ENCODE measurements at regions not wholly inside any gene's neighbourhood (a gene's known extent, or its start where the extent isn't known, plus 50 kb on each side); places are given as distances from the start of the nearest gene placed in this dataset.

DNA sequence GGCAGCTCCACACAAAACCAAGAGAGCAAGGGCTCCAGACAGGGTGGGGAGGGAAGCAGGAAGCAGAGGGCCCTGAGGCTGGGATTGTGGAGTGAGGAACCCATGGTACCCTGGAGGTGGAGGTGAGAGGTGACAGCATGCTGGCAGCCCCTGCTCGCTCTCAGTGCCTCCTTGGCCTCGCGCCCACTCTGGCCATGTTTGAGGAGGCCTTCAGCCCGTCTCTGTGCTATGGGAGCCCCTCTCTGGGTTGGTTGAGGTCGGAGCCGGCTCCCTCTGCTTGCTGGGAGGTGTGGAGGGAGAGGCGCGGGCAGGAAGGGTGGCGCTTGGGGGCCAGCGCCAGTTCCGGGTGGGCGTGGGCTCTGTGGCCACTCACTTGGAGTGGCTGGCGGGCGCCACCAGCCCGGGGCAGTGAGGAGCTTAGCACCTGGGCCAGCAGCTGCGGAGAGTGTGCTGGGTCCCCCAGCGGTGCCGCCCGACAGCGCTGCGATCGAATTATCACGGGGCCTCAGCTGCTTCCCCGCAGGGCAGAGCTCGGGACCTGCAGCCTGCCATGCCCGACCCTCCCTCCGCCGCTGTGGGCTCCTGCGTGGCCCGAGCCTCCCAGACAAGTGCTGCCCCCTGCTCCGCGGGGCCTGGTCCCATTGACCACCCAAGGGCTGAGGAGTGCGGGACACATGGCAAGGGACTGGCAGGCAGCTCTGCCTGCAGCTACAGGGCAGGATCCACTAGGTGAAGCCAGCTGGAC is 196.0 kb downstream of the DACT1 start:
- in situ Hi-C loops (cut with MboI; ENCODE audit: low sequenced_read_pairs) = no loop called here

DNA sequence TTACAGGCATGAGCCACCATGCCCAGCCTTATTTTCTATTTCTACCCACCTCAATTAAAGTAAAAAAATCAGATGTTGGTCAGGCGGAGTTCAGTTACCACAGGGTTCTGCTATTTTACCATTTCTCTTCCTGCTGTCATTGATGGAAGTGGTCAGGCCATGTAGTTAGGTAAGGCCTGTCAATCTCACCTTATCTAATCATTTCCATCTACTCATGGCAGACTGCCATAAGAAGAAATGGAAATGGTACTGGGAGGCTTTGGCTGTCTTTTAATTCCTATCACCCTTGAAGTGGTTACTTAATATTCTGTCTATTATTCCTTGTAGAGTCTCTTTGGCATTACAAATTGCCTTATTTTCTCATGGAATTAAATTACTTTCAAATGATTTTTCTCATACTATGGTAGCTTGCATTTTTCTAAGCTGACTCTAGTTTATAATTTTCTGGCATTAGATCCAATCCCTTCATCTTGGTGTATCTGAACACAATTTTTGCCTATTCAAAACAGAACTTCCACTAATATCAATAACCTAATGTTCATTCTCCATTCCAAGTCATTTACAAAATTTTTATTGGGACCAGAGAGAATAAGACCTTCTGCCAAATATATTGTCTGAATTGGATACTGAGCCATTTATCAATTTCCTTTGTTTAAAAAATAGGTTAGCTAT is 198.7 kb downstream of the DACT1 start:
- in situ Hi-C loops (cut with MboI; ENCODE audit: low sequenced_read_pairs) = no loop called here

DNA sequence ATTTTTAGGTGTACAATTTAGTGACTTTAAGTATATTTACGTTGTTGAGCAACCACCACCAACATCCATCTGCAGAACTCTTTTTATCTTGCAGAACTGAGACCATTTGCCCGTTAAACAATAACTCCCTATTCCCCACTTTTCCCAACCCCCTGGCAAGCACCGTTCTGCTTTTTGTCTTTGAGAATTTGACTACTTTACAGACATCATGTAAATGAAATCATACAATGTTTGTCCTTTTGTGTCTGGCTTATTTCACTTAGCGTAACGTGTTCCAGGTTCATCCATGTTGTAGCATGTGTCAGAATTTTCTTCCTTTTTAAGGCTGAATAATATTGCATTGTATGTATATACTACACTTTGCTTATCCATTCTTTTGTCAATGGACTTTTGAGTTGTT is 201.5 kb downstream of the DACT1 start:
- in situ Hi-C loops (cut with MboI; ENCODE audit: low sequenced_read_pairs) = no loop called here

DNA sequence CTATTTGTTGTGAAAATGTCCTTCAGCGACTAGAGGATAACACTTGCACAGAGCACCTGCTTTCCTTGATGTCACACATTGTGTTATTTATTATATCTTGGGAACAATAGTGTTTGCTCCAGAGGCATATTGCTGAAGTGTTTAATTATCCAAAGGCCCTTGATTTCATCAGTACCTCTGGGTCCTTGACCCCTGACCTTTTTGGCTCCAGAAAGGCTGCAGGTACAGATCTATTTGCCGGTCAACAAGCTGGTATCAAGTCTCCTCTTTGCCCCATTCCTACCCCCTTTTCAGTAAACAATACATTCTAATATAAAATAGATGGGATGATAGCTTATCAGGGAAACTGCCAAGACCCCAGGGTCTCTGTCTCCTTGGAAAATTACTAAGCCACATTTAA is 206.8 kb downstream of the DACT1 start:
- in situ Hi-C loops (cut with MboI; ENCODE audit: low sequenced_read_pairs) = no loop called here

DNA sequence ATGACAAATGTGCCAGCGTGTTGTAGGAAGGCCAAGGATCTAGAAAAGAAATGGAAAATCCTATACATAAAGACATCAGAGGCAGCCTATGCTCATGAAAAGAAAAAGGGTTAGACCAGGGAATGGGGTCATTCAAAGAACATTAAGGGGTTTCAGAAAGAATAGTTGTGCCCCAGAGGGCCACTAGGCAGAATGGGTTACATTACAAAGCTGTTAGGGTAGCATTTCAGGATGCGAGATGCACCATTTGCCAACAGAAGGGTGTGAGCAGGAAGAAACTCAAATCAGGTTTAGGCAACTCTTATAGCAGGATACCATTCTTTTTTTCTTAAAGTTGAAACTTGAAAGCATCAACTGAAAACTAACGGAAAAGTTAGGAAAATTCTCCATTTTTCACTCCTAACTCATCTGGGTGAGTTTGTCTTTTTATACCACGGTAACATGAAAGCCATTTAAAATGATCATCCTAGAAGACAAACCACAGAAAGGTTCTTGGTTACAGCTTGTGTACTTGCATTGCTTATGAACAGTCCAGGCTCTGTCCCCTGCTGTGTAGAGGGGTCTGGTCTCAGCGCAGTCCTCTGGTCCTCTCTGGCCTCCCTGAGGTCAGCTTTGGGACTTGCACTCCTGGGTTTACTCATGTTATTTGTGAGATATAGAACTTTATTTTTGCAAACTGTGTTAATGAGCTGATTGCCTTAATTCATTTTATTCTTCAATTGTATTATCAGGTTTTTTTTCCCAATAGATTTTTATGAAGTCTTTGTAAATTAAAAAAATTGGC is 209.1 kb downstream of the DACT1 start:
- in situ Hi-C loops (cut with MboI; ENCODE audit: low sequenced_read_pairs) = no loop called here

DNA sequence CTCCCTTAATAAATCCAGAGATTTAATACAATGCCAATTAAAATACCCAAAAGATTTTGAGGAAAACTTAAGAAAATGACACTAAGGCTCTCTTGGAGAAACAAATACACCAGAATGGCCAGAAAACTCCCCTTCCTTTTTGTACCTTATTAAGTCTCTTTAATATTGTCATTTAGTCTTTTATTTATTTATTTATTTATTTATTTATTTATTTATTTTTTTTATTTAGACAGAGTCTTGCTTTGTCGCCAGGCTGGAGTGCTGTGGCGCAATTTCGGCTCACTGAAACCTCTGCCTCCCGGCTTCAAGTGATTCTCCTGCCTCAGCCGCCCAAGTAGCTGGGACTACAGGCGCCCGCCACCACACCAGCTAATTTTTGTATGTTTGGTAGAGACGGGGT is 210.6 kb downstream of the DACT1 start:
- in situ Hi-C loops (cut with MboI; ENCODE audit: low sequenced_read_pairs) = no loop called here

DNA sequence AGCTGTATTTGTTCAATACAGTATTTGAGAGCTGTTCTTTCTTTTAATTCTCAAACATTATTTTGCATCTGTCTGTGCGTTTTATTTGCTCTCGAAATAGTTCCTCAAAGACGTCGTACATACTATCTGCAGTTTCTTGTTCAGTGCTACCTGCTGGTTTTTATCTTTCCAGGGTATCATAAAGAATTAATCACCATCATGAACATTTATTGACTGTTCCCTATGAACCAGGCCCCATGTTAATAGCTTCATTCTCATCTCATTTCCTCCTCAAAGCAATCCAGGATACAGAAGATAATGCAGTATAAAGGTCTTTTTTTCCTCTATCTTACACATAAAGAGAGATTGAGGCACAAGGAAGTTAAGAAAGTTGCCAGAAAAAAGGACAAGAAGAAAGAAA is 211.8 kb downstream of the DACT1 start:
- in situ Hi-C loops (cut with MboI; ENCODE audit: low sequenced_read_pairs) = no loop called here

DNA sequence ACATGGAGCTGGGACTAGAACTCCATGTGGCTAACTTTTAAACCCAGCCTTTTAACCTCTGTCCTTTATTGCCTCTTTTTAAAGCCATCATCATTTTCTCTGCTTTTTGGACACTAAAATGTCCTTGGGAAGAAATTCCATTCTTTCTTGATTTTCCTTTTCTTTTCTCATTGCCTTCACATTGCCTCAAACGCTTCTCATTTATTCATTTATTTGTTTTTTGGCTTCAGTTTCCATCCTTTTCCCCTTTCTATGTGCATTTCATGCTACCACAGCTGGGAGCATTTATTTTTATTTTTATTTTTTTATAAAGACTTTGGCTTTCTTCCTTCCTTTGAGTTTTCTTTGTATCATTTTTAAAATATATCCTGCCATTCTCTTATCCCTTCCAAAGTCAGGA is 212.2 kb downstream of the DACT1 start:
- in situ Hi-C loops (cut with MboI; ENCODE audit: low sequenced_read_pairs) = no loop called here

DNA sequence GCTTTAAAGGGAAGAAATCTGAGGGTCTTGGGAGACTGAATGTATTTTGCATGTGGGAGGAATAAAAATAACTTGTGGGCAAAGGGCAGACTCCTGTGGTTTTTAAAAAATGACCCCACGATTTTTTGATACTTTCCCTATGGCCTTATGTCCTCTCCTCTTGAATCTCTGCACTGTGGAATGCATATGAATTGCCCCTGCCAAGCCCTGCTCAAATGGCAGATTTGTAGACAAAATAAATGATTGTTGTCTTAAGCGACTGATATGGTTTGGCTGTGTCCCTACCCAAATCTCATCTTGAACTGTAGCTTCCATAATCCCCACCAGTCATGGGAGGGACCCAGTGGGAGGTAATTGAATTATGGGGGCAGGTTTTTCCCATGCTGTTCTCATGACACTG is 223.8 kb downstream of the DACT1 start:
- in situ Hi-C loops (cut with MboI; ENCODE audit: low sequenced_read_pairs) = no loop called here

DNA sequence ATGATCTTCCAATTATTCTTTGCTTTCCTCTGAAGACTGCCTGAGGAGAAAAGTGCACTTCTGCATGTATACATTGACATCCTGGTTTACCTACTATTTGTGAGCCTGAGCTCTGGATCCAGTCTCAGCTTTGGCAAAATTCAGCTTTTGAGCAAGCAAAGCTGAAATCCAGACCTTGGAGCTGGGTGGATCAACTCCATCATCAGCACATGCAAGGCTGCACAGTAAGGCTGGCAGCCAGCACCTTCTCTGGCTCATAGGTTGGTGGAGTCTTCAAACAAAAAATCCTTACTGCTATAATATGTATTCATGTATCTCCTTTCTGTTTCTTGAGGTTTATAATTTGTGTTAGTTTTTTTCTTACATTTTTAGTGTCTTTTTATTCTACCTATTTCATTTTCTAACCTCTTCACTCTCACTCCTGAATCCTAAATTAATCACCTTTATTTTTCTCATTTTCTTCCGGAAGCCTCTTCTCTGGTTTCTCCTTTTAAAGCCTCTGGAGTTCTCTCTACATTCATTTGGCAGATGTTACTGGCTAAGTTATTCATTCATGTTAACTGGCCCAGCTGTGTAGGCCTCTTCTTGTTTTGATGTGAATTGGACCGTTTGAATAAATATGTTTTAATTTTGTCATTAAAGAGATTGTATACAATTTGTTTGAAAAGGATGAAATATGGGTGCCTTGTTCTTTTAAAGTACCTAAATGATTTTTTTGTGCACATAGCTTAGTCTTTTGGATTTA is 224.8 kb downstream of the DACT1 start:
- in situ Hi-C loops (cut with MboI; ENCODE audit: low sequenced_read_pairs) = no loop called here

DNA sequence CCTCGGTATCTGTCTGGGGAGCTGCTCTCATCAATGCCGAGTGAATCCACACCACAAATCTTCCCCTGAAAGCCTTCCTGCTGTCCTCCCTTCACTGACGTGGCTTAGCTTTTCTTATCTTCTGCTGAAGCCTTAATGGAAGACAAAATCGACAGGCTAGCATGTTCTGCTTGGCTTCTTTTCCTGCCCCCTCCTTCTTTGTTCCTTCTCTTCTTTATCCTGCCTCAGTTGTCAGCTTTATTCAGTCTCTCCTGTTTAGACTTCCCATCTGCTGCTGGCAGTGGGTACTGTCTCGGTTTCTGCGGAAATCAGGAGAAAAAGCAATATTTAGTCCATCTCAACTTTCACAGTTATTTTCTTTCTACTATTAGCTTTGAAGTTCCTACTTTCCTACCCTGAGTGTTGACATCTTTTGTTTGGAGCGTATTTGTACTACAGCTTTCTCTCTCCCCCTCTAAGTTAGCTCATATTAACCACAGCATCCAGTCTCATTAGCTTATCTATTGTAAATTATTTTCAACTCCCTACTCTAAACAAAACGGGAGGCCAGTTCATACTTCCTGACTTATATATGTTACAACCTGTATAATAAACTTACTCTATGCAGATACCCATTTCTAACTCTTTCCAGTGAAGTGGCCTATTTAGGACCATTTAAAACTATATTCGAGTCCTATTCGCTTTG is 226.0 kb downstream of the DACT1 start:
- in situ Hi-C loops (cut with MboI; ENCODE audit: low sequenced_read_pairs) = no loop called here

DNA sequence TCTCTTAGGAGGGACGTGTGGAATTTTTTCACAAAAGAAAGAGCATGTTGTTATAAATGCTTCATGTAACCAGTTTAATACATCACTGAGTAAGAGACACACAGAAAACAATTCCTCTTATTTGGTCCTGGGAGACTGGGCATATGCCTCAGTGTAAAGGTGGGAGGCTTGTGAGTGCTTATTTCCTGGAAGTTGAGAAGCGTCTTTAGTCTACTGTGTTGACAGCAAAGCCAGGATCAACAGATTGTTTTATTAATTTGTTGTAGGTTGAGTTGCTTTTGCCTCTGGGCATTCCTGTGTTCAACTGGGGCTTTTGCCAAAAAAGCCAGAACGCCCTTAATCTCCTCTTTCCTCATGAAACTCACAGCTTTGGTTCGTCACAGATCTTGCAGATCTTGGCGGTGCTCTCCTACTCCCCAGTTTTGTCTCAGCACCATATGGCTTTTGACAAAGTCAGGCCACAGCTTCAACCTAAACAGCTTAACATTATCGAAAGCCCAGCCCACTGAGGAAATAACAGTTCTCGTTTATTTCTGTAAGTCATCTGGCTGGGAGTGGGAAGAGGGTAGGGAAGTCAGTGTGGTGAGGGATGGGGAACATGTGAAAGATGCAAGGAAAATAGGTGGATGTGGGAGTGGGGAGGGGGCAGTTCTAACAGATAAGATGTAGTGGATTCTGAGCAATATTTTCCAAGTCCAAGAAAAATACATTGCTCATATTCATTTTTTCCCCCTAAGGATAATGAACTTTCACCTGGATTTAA is 227.2 kb downstream of the DACT1 start:
- in situ Hi-C loops (cut with MboI; ENCODE audit: low sequenced_read_pairs) = no loop called here

DNA sequence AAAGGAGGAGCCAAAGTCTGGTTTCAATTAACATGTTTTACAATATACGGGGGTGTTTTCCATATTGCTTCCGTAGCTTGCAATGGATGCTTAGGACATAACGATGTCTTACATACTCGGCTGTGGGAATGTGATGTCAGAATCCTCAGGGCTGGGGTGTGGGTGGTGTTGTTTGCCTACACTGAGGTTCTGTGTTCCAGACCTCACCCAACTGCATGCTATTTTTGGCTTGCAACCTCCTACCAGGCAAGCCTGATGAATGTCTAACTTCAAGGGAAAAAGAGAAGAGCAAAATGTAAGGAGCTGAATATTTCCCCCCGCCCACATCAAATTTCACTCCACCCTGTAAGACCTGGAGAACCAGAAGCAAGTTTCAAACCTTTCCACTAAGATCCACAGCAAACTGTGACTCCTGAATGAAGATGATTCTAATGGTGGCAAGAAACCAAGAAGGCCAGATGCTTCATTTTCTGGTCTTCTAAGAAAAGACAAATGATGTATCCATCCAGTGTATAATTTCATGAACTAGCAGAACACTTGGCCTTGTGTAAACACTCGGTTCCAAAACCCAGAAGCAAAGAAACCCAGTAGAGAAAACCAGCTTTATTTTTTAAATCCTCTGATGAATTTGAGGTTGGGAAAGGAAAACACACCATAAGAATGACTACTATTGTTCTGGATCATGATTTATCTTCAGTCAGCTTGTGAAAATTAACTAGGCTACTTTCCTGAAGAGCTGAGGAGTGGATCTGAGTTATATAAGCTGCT is 227.9 kb downstream of the DACT1 start:
- in situ Hi-C loops (cut with MboI; ENCODE audit: low sequenced_read_pairs) = no loop called here

DNA sequence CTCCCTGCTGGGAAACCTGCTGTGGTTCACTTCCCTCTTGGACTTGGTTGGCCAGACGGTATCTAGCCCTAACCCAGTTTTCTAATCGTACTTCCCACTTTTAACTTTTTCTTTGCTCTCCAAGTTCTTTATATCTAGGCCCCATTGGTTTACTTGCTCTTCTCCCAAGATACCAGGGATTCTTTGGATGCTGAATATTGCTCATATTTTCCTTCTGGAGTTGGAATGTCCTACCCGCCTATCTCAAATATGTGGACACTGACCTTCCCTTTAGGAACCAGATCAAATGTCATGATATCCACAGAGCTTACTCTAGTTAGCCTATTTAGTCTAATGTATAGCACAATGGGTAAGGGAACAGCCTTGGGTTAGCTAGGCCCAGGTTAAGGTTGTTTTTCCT is 228.6 kb downstream of the DACT1 start:
- in situ Hi-C loops (cut with MboI; ENCODE audit: low sequenced_read_pairs) = no loop called here

DNA sequence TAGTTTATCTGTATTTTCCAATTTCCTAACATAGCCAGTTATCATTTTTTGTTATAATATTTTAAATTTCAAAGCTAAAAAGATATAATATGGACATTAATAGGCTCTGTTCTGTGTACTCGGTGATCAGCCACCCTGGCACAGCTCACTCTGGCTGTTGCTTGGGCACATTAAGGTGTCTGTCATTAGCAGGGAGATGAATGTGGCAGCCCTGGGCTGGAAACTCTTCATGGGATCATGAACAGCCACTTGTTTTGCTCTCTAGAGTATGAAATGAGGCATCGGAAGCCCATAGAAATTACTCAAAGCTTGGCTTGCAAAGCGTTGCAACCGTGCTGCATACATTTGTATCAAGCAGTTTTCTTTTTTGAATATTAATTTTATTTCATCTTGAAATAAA is 233.2 kb downstream of the DACT1 start:
- in situ Hi-C loops (cut with MboI; ENCODE audit: low sequenced_read_pairs) = no loop called here

DNA sequence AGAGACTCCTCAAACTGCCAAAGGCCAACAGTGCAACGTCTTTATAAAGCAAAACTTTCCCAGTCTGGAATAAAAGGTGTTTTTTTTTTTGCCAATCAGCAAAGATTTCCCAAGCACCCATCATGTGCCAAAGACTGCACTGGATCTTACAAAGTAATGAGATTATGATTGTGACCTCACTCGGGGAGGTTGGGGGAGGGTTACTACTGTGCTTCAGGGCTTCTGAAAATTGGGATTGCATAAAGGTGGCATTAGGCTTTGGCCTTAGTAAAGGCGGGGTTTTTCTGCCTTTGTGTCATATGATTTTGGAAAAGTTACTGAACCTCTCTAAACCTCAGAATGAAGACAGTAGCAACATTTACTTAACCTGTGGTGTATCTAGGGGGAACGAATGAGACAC is 233.8 kb downstream of the DACT1 start:
- in situ Hi-C loops (cut with MboI; ENCODE audit: low sequenced_read_pairs) = no loop called here

DNA sequence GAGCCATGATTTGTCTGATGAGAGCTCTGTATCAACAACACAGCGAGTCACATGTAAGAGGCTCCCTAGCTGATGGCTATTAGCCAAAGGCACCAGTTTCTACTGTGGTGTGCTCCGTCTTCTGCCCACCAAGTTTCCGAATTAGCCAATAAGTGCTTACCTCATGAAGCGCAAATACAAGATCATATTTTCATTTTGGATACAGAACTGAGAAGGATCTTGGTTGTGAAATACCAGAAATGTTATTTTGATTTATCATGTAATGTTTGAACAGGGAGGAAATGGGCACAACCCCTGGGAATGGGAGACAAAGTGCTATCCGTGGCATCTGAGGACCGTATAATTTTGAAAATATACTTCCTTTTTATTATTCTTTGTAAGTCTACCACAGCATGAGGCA is 234.3 kb downstream of the DACT1 start:
- in situ Hi-C loops (cut with MboI; ENCODE audit: low sequenced_read_pairs) = no loop called here

DNA sequence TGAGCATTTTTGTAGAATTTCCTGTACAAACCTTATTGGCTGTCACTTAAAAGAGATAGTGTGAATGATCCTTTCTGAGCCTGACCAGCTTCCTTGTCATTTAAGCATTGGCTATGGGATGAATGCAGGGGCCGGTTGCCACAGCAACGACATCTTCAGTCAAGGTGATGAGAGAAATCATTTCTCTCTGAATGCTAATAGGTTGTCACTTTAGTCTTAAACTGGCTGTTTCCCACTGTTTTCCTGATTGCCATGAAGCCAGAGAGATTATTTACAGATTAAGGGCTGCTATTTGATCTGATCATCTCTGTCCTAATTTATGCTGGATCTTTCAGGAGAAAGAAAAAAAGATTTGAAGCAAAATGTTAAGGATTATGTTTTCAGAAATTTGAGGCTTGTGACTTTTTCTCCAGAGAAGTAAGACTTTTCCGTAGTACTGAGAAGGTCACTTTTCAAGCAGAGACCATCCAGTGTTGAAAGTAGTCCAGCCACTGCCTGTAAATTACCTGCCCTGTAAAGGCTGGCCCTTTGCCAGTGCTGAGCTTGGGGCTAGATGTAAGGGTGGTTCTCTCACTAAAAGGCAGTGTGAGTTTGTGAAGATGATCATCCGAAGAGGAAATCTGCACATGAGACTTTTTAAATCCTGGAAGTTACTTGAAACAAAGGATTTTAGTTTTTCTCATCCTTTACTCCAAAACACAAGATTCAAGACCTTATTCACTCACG is 235.6 kb downstream of the DACT1 start:
- in situ Hi-C loops (cut with MboI; ENCODE audit: low sequenced_read_pairs) = no loop called here

DNA sequence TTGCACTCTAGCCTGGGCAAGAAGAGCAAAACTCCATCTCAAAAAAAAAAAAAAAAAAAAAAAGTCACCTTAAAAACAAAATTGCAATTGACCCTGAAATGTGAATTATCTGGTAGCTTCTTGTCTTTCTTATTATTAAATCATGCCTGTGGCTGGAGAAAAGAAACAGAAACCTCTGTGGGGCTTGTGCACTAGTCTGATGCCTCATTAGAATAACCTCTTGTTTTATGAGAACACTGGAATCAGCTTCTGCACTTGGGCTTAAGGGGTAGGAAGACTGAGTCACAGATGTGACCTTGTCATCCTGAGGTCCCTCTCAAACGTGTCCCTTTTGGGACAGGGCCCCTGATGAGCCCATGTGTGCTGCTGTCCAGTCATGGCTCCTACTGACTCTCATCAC is 237.9 kb downstream of the DACT1 start:
- in situ Hi-C loops (cut with MboI; ENCODE audit: low sequenced_read_pairs) = no loop called here
